GM21367 (cell line): ENCODE measurements at regions not wholly inside any gene's neighbourhood (a gene's known extent, or its start where the extent isn't known, plus 50 kb on each side); places are given as distances from the start of the nearest gene placed in this dataset.
A peak's percentile ranks its signal among the peaks of the same experiment; 100 is the strongest.
"Not testable (repeated sequence)": the region's sequence is repeated elsewhere in the genome, so short reads cannot be mapped to it uniquely, and the experiment has no call there.

ENCODE experiments used
- ATAC-seq: cut with Tn5 transposase; IDR thresholded peaks from one replicate; pipeline ENCODE4 v1.9.1; 2021; ENCODE audit not compliant: unreplicated experiment

DNA sequence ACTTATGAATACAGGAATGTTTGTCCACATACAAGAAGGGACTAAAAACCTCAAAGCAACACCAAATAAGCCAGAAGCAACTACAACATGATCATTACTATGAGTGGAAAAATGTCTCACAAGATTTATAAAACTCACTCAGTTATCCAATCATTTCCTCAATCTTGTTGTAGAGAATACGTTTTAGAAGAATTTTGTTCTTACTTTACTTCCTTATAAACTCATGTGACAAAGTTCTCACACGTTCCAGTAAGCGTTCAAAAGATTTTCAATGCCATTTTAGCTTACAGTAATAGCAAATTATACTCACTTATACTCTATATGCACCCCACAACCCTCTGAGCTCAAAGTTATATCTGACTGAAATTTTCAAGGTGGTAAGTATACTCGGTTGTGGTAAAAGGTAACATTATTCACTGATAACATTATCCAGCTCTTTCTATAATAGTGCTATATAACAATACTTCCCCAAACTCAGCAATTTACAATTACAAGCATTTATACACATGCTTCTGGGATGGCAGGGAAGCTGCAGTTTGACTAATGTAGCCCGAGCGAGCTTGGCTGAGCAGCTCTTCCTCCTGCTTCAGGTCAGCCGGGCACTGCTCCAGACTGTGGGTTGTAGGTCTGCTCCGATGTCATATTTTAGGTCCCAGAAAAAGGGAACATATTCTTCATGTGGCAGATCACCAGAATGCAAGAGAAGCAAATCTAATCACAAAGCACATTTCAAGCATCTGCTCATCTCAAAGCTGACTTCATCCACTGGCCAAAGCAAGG is 226.3 kb downstream of the RCHY1 start:
- ATAC-seq = no peak

DNA sequence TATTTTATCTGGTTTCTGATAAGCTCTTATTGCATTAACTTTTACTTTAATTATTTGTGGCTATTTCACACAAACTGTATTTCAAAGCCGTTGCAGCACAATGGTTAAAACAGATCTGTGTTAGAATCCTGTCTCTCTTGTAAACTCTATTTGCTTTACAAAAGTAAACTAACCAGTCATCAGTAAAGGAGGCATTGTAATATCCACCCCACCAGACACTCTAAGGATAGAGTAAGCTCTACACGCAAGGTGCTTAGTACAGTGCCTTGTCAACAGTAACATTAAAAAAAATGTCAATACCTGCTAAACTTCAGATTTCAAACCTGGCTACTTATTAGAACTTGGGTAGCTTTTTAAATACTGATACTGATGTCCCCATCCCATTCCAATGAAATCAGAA is 228.4 kb downstream of the RCHY1 start:
- ATAC-seq = no peak

DNA sequence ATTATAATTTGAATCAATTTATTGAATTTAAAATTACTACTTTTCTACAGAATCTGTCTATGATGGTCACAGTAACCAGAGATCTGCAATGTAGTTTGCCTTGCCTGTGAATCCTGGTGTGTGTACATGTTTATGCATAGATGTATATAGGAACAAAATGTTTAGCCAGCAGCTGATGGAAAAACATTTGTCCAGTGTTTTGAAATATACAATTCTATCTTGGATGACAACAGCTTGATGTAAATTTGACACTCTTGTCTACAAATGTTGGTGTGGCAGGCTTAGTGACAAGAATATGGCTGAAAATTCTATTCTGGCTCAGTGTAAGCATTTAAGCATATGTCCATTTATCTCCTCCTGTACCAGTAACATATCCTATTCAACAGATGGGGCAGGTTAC is 229.4 kb downstream of the RCHY1 start:
- ATAC-seq = no peak

DNA sequence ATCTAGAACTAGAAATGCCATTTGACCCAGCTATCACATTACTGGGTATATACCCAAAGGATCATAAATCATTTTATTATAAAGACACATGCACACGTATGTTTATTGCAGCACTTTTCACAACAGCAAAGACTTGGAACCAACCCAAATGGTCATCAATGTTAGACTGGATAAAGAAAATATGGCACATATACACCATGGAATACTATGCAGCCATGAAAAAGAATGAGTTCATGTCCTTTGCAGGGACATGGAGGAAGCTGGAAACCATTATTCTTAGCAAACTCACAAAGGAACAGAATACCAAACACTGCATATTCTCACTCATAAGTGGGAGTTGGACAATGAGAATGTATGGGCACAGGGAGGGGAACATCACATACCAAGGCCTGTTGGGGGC is 233.7 kb downstream of the RCHY1 start:
- ATAC-seq = not testable (repeated sequence)

DNA sequence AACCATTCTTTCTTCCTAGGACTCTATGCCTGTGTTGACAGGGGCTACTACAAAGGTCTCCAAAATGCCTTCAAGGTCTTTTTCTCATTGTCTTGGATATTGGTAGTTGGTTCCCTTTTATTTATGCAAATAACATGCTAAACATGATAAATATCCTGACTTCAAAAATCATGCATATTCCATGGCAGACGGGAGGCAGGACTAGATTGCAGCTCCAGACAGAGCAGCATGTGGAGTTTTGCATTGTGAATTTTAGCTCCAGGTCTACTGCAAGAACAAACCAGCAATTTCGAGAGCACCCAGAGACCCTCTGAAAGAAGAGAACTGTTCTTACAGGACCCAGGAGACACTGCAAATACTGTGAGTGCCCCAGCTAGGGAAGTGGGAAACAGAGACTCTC is 254.9 kb downstream of the RCHY1 start:
- no peak for ATAC-seq

DNA sequence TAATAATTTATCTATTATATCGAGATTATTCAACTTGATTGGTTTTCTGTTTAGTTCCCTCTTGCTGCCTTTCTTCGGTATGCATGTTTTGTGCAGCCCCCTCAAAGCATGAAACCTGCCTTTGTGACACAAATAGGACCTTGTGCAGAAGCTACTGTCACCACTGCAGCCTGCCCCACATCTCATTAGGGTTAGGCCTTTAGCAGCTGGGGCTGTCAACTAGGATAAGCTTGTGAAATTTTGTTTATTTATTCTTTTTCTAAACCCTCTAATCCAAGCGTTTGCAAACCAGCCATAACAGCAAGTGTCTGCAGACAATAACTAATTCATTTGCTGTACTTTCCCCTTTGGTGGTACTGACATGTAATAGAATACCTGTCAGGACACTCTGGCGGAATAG is 258.9 kb downstream of the RCHY1 start:
- no peak for ATAC-seq

DNA sequence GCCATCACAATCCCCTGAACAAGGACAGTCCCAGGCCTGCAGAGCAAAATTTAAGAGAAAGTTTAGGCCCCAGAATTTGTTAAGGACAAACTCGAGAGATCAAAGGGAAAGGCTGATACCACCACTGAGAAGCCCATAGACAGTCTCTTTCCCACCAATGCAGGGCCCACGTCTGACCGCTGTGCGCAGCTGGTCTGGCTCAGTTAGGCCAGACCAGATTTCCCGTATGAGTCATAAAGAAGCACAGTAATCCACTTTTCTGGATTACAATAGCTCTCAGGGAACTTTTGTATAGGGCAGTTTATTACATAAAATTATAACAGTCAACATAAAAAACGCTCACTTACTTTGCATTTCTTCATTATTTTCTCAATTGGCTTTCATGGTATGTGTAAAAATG is 259.5 kb downstream of the RCHY1 start:
- no peak for ATAC-seq

DNA sequence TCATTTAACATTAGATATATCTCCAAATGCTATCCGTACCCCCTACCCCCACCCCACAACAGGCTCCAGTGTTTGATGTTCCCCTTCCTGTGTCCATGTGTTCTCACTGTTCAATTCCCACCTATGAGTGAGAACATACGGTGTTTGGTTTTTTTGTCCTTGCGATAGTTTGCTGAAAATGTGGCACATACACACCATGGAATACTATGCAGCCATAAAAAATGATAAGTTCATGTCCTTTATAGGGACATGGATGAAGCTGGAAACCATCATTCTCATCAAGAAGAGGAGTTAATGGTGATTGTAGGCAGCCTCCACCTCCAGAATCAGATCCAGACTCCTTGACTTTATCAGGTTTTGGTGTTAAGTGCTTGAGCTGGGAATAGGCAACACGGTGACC is 261.1 kb downstream of the RCHY1 start:
- ATAC-seq = not testable (repeated sequence)

DNA sequence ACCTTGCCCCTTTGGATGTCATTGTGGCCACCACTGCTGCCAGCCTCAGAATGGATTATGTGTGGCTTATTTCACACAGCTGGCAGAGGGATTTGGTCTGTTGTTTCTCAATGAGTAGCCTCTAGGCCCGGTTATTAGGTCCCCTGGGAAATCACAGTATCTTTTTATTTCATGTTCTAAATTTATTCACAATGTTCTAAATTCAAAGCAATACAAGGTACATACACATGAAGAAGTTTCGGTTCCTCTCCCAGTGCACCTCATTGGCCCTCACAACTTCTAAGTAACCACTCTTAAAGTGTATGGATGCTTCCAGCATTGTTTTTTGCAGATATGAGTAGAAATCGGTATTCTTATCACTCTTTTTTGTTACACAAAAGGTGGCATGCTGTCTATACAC is 262.7 kb downstream of the RCHY1 start:
- peak; percentile 83 for ATAC-seq

DNA sequence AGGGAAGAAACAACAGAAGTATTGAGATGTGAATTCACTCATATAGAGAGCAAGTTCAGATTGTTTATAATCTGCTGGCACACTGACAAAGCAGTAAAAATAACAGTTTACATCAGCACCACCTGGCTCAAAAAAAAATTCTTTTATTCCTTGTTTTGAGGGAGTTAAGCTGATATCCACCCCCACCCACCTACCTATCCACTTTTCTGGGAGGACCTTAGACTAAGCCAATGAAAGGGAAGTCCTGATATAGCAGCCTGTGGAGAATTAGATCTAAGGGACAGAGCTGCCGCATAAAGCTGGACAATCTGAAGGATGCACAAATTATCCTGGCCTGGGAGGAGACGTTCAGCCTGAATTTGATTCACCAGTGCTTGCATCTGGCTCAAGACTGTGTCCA is 264.5 kb downstream of the RCHY1 start:
- no peak for ATAC-seq

DNA sequence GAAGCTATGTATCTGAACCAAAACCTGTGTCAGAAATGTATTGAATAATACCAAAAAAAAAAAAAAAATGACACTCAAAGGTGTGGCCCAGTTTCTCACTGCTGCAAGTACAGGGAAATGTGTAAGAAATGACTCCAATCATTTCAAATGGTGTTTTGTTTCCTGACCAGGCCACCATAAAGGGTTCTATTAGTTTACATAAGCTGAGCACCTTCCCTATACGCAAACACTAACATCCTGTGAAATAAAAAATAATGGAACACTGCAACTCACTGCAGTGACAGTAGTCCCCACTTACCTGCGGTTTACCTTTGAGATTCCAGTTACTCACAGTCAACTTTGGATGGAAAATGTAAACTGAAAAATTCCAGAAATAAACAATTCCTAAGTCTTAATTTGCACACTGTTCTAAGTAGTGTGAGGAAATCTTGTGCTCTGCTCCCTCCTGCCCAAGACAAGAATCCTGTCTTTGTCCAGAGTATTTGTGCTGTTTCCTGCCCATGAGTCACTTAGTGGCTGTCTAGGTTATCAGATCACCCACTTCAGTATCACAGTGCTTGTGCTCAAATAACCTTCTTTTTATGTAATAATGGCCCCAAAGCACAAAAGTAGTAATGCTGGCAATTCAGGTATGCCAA is 265.3 kb downstream of the RCHY1 start:
- ATAC-seq = no peak

DNA sequence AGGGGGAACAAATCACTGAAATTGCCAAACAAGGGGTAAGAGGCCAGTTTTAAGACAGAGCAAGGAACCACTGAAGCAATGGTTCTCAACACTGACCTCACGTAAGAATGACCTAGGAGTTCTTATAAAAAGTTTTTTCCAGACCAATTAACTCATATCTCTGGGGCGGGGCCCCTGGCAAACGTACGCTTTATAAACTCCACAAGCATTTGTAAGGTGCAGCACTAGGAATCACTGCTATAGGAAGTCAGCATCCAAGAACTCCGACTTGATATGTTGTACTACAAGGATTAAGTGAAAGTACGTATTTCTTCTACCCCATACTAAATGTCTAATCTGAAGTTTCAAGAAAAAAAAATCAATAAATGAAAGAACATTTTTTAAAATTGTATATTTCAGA is 269.9 kb downstream of the RCHY1 start:
- ATAC-seq = no peak

DNA sequence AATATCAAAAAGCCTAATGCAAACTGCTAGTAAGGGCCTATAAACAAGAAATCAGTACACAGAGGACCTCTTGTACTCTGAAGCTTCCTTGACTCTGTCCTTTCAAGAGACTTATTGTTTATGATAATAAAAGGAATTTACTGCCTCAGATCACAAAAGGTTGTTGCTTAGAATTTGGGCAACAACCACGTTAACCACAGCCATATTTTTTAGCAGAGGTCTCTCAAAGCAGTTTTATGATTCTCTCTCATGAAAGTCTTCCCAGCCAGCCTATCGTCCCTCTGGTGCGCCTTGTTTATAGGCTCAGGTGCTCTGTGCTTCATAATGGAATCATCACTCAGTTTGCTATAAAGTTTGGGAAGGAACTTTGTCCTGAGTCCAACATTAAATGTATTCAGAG is 270.6 kb downstream of the RCHY1 start:
- no peak for ATAC-seq

DNA sequence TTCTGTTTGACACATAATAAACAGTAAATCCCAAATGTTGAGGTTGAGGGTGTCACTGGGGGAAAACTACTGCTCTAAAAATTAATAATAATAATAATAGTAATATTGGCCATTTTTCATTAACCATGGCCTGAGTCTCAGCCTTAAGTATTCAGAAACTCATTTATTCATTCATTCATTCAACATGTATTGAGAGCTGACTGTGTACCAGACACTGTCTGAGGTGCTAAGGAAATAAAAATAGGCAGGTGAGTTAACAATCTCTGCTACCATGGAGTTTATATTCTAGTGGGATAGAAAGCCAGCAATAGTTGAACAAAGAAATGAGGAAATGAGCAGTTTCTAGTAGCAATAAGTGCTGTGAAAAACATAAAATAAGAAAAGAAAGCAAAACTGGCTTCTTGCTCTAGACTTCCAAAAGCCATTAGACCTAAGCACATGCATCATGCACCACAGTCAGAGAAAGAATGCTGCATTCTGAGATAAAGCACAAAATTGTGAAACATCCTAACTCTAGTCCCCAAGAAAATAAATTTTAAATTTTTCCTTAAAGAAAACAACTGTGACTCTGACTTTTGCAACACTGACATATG is 278.7 kb downstream of the RCHY1 start:
- peak; percentile 99 for ATAC-seq

DNA sequence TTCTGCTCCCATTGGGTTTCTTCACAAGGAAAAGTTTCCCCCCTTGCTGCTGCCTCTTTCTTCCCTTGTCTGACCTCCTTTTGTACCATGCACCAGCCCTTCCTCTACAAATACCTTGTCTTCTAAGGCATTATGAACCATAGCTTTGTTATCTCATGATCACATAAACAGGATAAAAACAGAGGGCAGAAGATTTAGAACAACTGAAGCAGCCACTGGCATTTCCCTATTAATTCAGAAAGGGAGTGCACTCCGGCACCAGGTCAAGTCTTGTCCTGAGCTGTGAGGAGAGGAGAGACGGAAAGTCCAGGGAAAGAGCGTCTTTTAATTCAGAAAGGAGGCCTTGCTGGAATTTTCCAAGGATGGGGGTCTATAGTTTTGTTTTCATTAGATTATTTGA is 281.7 kb downstream of the RCHY1 start:
- ATAC-seq = no peak

DNA sequence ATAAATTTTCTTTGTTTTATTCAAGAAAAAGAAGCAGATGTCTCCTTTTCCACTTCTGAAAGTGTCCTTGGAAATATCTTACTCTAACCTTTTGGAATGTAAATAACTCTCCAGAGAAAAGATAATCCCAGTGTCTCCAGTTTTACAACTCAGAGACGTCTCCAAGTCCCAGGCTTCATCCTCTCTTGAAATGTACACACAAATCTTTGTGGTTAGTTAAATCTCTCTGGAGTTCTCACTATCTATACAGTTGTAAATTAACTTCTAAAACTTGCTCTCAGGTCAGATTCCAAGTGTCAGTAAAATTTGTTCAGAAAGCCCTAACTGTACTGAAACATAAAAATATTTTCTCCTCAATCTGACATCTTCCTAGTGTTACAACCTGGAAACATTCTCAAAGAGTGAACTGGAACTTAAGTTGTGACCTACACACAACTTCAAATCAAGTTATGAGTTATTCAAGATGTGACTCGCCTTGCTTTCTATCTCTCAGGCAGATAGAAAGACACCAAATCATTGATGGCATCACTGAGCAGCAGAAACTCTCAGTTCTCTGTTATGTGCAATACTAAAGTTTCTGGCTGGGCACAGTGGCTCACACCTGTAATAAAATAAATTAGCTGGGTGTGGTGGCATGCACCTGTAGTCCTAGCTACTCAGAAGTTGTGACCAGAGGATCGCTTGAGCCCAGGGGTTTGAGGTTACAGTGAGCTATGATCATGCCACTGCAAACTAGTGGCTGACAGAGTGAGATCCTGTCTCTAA is 284.2 kb downstream of the RCHY1 start:
- ATAC-seq = peak; percentile 82

DNA sequence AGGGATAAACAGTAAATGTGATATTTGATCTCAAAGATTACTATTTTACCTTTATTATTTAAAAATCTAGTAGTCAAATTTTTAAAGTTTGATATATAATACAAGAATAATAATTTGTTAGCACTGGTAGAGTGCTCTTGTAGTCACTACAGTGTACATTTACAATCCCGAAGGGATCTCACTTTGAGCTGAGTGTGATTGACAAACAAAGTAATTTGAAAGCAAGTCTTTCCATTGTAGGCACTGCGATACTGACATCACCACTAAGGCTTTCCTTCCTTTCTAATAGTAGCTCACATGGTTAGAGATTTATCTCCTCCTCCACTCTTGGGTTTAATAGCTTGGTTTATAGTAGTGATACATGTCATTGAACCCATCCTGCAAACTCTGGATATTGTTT is 280.6 kb downstream of the PARM1 start:
- no peak for ATAC-seq

DNA sequence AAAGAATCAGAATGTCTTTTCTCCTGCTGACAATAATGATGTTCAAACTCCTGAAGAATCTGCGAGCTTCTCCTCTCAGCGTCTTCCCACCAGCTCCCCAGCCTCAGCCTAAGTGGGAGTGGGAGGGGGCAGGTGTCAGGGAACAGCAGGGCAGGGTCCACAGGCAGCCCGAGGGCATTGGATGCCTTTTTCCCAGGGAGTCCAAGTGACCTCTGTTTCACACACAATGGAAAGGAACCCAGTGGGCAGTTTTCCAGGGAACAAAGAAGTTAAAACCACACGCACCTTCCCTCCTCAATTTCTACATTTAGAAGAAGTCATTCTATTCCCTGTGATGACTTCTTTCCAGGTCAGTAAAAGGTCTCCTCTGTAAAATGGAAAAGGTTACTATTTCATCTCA is 278.5 kb downstream of the PARM1 start:
- no peak for ATAC-seq

DNA sequence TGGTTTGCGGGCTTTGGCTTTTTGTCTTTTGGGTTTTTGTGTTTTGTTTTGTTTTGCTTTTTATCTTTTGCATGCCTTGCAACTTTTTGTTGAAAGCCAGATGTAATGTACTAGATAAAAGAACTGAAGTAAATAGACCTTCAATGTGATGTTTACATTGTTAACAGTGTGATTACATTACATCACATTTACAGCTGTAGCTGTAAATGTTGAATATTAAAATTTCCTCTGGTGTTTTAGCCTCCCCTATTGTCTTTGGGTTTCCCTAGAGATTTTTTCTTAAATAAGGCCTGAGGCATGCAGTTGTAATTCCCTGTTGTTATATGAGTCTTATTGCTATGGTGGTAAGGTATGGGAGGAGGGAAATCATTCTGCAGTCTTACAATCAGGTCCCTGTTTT is 275.0 kb downstream of the PARM1 start:
- no peak for ATAC-seq

DNA sequence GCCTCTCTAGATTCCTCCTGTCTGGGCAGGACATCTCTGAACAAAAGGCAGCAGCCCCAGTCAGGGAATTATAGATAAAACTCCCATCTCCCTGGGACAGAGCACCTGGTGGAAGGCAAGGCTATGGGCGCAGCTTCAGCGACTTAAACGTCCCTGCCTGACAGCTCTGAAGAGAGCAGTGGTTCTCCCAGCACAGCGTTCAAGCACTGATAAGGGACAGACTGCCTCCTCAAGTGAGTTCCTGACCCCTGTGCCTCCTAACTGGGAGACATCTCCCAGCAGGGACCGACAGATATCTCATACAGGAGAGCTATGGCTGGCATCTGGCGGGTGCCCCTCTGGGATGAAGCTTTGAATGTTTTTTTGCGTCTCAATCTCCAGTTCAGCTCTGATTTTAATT is 262.2 kb downstream of the PARM1 start:
- ATAC-seq = no peak

DNA sequence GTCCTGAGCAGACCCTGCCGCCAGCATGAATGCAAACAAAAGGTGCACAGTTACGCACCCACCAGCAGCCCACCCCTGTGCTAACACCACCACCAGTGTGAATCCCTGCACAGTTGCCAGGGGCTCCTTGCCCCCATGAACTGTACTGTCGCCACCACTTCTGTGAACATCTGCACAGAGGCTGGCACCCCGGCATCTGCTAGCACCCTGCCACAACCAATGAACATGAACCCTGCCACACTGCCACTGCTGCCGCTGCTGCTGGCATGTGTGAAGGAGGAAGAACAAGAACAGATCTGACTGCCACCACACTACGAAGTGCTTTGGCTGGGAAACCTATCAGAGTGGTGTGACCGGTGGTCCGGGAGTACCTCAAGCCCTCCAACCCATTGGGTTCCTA is 261.3 kb downstream of the PARM1 start:
- ATAC-seq = no peak

DNA sequence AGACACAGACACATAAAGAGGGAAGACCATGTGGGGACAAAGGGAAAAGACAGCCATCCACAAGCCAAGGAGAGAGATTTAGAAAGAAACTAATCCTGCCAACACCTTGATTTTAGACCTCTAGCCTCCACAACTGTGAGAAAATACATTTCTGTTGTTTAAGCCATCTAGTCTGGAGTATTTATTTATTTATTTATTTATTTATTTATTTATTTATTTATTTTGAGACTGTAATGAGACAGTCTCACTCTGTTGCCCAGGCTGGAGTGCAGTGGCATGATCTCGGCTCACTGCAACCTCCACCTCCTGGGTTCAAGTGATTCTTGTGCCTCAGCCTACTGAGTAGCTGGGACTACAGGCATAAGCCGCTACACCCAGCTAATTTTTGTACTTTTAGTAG is 259.3 kb downstream of the PARM1 start:
- not testable (repeated sequence) for ATAC-seq
